Colon (tissue), 2 donors: ENCODE measurements at regions not wholly inside any gene's neighbourhood (a gene's known extent, or its start where the extent isn't known, plus 50 kb on each side); places are given as distances from the start of the nearest gene placed in this dataset.

Source experiments
- FAIRE-seq: peaks from 2 replicates; lab custom pipeline; 2012; peaks lifted over from hg19 to GRCh38; lab: Jason Lieb, UNC
- donor health status: control.
- donor health status: control.

GRCh38 chr13:79711631-79712030, 230.7 kb downstream of the NDFIP2 start:
- no peak for FAIRE-seq

- FAIRE-seq, result no peak
These were observed 229.4 kb downstream of the NDFIP2 start for GRCh38 chr13:79710376-79710775.

- no peak for FAIRE-seq
These were observed 228.5 kb downstream of the NDFIP2 start for GRCh38 chr13:79709471-79709870.

GRCh38 chr13:79703772-79704171, 222.8 kb downstream of the NDFIP2 start:
- FAIRE-seq, result no peak

- FAIRE-seq, result no peak
These were observed 214.8 kb downstream of the NDFIP2 start for GRCh38 chr13:79695754-79696153.

GRCh38 chr13:79692846-79693245, 211.9 kb downstream of the NDFIP2 start:
- no peak for FAIRE-seq

- FAIRE-seq, result no peak
These were observed 210.9 kb downstream of the NDFIP2 start for GRCh38 chr13:79691826-79692225.

- FAIRE-seq, result no peak
These were observed 207.8 kb downstream of the NDFIP2 start for GRCh38 chr13:79688741-79689140.

GRCh38 chr13:79686441-79686840, 205.5 kb downstream of the NDFIP2 start:
- FAIRE-seq, result no peak

- FAIRE-seq, result no peak
These were observed 203.4 kb downstream of the NDFIP2 start for GRCh38 chr13:79684371-79684770.

GRCh38 chr13:79682164-79682563, 201.2 kb downstream of the NDFIP2 start:
- no peak for FAIRE-seq

- no peak for FAIRE-seq
These were observed 200.1 kb downstream of the NDFIP2 start for GRCh38 chr13:79681069-79681468.

GRCh38 chr13:79680485-79680884, 199.5 kb downstream of the NDFIP2 start:
- FAIRE-seq, result no peak

- no peak for FAIRE-seq
These were observed 198.4 kb downstream of the NDFIP2 start for GRCh38 chr13:79679334-79679733.

GRCh38 chr13:79678100-79678499, 197.1 kb downstream of the NDFIP2 start:
- no peak for FAIRE-seq

- no peak for FAIRE-seq
These were observed 195.1 kb downstream of the NDFIP2 start for GRCh38 chr13:79675931-79676660.

- no peak for FAIRE-seq
These were observed 194.0 kb downstream of the NDFIP2 start for GRCh38 chr13:79674765-79675515.

GRCh38 chr13:79673993-79674377, 193.0 kb downstream of the NDFIP2 start:
- FAIRE-seq, result no peak

GRCh38 chr13:79673310-79673992, 192.5 kb downstream of the NDFIP2 start:
- FAIRE-seq, result no peak

- no peak for FAIRE-seq
These were observed 190.5 kb downstream of the NDFIP2 start for GRCh38 chr13:79671420-79671819.

GRCh38 chr13:79668201-79668752, 187.3 kb downstream of the NDFIP2 start:
- no peak for FAIRE-seq

GRCh38 chr13:79667771-79668170, 186.8 kb downstream of the NDFIP2 start:
- no peak for FAIRE-seq
